ENCODE measurements at regions not wholly inside any gene's neighbourhood (a gene's known extent, or its start where the extent isn't known, plus 50 kb on each side); places are given as distances from the start of the nearest gene placed in this dataset.

GRCh38 chr1:199616947-199617346 lies 410.6 kb upstream of the NR5A2 start:
- TF ChIP-seq CTCF (IDR thresholded peaks at IDR 0.05; ENCODE audit: insufficient read depth, low read length, poor library complexity, severe bottlenecking) = no peak
- no peak for TF ChIP-seq EZH2phosphoT487 (conservative IDR thresholded peaks at IDR 0.05; ENCODE audit: low read length)
